ENCODE measurements at regions not wholly inside any gene's neighbourhood (a gene's known extent, or its start where the extent isn't known, plus 50 kb on each side); places are given as distances from the start of the nearest gene placed in this dataset.
A peak's percentile ranks its signal among the peaks of the same experiment; 100 is the strongest.

DNA sequence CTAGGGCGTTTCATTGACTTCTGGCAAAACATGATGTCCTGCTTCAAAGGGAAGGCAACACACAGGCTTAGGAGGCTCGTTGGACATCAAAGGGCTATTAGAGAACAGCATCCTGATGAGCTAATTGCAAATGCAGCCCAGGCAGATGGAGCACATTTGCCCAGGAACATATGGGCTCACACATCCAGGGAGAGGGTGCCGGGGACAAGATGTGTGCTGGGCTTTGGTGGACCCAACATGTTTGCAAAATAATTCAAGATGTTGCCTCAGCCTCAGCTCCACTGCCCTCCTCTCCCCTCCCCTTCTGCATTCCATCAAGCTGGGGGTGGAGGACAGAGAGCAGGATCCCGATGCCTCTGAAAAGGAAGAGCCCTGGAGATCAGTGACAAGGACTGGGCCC lies 217.1 kb upstream of the ZMIZ1 start:
- DNase-seq: peak; percentile 56

GRCh38 chr10:78852466-78853240 lies 216.1 kb upstream of the ZMIZ1 start:
- DNase-seq: no peak

DNA sequence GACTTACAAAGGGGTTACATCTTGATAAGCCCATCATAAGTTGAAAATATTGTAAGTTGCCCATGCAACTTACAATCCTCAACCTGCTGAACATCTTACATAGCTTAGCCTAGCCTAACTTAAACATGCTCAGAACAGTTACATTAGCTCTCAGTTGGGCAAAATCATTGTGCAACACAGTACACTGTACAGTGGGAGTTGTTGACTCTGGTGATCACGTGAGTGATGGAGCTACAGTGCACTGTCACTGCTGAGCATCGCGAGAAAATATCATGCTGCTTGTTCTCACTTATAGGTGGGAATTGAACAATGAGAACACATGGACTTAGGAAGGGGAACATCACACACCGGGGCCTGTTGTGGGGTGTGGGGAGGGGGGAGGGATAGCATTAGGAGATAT lies 214.9 kb upstream of the ZMIZ1 start:
- no peak for DNase-seq

DNA sequence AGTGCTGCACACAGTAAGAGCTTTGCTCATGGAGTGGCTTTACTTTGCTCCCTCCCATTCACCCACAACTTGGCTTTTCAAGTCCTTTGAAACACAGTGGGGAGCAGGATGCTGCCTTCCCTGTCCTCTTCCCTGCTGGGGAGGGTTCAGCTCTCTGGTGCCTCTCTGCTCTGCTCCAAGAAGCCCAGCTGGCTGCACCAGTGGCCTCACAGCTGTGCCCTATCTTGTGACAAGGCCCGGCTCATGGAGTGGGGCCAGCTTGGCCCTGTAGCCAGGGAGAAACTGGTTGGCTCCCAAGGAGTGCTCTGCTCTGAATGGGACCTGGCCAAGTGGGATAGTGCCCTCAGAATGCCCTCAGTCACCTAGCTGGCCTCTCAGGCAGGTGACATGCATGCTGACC lies 212.3 kb upstream of the ZMIZ1 start:
- no peak for DNase-seq

DNA sequence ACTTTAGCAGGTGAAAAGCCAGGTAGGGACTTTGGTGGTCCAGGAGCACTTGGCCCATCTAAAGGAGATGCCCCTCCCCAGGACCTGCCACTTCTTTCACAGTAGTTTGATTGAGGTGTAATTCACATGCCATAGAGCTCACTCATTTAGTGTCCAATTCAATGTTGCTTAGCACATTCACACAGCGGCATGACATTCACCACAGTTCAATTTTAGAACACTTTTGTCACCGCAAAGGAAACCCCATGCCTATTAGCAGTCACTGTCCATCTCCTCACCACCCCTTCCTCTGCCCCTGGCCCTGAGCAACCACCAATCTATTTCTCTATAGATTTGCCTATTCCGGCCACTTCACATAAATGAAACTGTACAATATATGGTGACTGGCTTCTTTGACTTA lies 211.6 kb upstream of the ZMIZ1 start:
- no peak for DNase-seq

DNA sequence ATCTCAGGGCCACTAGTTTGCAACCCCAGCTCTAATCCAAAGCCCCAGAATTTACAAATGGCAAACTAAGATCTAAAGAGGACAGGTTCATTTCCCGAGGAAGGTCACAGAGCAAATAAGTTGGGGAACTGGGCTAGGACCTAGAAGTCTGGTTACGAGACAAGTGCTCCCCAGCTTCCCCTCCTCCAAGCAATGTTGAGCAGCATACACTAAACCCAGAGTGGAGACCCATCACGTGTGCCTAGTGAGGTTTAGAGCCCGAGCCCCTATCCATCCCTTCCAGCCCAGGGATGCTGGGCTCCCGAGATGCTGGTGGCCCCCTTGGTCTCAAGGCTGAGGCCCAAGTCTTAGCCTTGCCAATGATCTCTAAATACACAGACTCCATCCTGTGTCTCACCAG lies 209.5 kb upstream of the ZMIZ1 start:
- DNase-seq: no peak

DNA sequence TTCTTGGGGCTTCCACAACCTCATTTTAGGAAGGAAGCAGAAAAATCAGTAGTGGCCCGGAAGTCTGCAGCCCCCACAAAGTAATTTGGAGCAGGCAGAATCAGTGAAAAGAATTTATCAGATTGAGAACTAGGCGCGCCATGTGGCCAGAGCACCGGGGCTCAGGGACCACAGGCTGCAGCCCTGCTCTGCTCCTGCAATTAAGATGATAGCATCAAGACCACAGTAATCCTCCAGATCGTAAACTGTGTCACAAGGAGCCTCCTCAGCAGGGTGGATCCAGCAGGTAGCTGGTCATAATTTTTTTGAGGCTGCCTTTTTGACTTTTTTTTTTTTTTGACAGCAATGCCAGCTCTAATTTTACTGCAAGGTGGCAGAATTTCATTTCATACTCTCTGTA lies 209.0 kb upstream of the ZMIZ1 start:
- no peak for DNase-seq

DNA sequence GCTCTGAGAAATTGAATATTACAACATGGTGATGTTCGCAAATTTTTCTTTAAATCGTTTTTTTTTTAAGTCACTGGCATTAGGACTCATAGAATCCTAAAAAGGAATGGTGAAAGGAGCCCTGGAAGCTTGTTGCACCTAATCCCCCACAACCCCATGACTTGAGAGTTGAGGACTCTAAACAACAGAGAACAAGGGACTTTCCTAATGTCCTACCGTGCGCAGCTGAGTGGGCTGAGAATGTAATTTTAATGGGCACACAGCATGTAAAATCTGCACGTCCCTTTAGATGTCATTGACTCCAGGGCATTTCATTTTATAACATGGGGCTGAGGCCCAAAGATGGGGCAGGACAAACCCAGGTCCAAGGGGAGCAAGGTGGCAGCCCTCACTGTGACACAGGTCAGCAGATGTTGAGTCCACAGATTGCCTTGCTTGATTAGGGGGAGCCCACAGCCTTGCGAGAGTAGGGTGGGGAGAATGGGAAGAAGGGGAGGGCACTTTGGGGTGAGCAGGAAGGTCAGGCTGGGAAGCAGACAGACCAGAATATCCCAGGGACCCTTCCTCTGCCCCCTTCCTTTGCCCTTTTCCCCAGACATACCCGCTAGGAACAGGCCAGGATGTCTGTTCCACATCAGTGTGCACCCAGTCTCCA lies 208.4 kb upstream of the ZMIZ1 start:
- DNase-seq: no peak

DNA sequence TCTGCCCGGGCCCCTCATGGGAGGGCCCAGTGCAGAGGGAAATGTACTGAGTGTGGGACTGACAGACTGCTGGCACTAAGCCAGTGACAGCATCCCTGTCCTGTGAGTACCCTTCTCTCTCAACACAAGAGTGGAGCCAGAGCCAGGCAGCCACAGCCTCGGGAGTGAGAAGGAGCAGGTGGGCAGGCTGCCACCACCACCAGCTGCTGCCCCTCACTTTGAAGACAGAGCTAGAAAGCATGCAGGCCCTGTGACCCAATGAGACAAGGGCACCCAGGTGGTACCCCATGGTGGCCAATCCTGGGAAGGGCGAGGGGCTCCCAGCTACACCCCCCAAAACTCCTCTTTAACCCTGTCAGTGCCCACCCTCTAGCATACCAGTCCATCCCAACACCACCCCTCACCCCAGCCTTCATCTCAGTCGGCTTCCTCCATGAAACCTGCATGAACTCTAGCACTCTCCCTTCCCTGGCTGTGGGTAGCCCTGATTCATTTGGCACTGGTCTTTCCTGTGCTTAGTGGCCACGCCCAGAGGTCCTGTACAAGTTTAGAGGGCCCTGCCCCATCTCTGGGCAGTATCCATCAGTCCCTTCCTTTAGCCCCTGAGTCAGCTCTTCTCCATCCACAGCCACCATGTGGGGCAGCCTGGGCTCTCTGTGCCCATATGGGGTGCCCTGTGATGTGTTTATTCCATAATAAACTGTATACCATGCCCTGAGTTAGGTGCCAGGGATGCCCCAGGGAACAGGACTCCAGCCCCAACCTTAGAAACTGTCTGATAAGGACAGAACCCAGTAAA lies 207.0 kb upstream of the ZMIZ1 start:
- DNase-seq: no peak

DNA sequence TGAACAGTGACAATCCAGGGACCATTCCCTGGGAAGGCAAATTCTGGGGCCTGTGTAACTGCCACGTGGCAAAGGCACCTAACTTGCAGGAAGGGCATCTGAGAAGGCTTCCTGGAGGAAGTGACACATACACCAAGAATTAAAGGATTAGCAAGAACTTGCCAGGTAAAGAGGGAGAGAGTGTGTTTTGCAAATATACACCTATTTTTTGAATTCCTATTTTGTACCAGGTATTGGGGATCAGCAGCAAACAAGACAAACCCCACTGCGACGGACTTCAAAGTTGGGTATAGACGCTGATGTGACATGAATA lies 206.5 kb upstream of the ZMIZ1 start:
- no peak for DNase-seq

GRCh38 chr10:78863140-78863905 lies 205.4 kb upstream of the ZMIZ1 start:
- DNase-seq: no peak

DNA sequence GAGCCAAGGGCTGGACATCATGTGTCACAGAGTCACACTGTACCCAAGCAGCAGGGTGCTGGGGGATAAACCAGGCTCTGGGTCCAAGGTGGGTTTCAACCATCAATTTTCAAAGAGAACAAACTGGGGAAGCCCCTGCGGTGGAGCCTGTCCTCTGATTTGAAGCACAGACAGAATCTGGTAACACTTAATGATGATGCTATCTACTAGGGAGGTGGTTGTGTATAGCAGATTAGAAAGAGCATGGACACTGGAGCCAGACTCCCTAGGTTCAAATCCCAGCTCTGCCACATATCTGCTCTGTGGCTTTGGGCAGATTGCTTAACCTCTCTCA lies 204.9 kb upstream of the ZMIZ1 start:
- no peak for DNase-seq

DNA sequence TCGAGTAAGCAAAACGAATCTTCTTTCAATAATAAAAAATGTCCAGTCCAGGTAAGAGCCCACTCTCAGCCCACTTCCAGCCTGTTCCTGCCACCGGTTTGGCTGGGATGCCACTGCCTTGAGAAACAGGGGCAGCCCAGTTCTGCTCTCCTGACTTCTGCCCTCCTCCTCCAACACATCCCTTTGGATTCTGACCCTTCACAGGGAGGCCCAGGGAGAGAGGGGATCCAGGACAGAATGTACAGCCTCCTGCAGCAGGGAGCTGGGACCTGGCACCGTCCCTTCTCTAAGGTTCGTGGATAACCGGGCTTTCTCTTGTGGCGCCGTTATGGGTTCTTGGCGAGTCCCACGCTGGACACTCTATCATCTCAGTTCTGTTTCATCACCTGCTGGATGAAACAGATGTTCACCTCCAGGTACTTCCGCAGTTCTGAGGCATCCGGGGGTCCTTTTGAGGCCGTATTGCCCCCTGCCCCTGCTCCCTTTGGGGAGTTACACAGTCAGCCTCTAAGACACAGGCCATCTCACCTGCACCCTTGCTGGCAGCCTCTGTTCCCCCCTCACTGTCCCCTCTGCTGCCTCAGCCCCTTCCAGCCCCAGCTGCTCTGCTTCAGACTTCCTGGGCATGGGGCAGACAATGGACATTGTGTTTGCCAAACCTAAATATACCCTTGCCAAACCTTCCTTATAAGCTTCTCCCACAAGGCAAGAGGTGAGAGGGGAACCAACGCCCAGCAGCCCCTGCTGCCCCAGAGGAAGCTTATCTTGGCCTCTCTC lies 203.8 kb upstream of the ZMIZ1 start:
- no peak for DNase-seq

- no peak for DNase-seq
Measured at GRCh38 chr10:78865538-78865875, 203.3 kb upstream of the ZMIZ1 start.

DNA sequence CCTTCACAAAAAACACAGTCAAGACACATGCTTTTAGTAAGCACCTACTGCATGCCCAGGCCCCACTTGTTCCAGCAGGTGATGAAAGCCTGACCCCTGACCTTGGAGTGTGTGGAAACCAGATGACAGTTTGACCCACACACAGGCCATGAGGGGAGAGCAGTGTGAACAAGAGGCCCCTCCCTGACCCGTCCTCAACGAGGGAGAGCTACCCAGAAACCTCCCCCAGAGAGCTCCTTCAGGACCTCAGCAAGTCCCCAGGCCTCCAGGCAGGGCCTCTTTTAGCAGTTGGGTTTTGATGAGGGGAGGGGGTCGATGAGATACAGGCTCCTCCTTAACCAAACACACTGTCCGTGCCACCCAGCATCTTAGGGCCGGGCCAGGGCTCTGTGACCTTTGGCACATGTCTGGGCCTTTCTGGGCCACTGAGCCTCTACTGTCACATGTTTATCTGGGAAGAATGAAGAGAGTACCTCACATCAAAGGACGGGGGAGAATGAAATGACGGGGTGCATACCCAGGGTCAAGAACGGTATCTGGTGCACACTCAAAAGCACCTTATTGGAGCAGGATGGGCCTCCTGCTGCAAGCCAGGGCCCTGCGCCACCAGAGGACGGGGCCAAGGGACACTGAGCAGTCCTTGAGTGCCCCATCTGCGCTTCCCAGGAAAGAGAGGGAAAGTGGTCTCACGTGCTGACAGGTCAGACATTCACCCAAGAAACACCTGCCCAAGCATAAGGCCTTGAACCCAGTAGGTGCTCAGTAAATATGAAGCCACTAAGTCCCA lies 202.6 kb upstream of the ZMIZ1 start:
- no peak for DNase-seq

- DNase-seq: no peak
Measured at GRCh38 chr10:78866731-78867554, 201.8 kb upstream of the ZMIZ1 start.

- DNase-seq: no peak
Measured at GRCh38 chr10:78867555-78867939, 201.2 kb upstream of the ZMIZ1 start.

- DNase-seq: no peak
Measured at GRCh38 chr10:78868048-78868447, 200.7 kb upstream of the ZMIZ1 start.

DNA sequence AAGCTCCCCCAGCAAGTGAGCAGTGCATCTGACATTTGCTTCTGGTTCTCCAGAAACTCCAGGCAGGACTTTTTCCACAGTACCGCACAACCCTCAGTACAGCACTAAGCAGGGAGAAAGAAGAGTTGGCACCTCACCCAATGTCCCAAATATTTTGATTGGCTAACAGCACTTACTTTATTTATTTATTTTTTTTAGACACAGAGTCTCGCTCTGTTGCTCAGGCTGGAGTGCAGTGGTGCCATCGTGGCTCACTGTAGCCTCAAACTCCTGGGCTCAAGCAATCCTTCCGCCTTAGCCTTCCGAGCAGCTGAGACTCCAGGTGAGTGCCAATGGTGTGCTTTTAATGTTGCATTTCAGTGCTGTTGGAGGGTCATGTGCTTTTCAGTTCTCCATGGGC lies 200.3 kb upstream of the ZMIZ1 start:
- no peak for DNase-seq

DNA sequence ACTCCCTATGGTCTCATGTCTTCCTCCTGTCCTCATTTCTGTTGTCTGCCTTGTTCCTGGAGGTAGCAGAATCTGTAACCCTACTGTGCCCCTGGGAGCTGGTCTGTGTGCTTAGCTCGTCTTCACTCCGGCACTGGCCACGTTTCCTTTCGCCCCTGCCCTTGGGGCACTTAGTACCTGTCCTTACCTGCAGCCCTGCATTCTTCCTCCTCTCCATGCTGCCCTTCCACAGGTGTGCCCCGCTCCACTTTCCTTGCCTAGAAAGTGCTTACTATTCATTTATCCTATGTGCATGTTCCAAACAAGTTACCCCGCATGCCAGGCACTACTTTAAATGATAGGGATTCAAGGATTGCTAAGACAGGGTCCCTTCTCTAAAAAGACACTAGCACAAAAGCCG lies 199.9 kb upstream of the ZMIZ1 start:
- no peak for DNase-seq

Data from eye (tissue), 1 donor.